ENCODE measurements at regions not wholly inside any gene's neighbourhood (a gene's known extent, or its start where the extent isn't known, plus 50 kb on each side); places are given as distances from the start of the nearest gene placed in this dataset.
A peak's percentile ranks its signal among the peaks of the same experiment; 100 is the strongest.
"Not testable (repeated sequence)": the region's sequence is repeated elsewhere in the genome, so short reads cannot be mapped to it uniquely, and the experiment has no call there.

DNA sequence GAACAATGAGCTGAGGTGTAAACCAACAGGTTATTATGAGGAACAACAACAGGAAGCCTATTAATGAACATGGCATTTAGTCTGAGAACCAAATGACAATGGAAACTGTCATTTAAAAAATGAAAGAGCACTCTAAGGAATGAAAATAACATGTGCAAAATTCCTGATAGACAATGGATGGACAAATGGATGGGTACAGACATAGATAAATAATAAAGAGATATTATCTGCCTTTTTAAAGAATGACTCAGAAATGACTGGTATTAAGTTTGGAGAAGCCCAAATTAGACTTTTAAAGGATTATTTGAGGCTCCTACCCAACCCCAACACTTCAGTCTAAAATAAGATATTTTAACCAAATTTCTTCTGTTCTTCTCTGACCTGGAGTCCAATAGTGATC, 650.5 kb upstream of the ZNF385D start:
- DNase-seq, result no peak

GRCh38 chr3:22414239-22414638, 663.2 kb upstream of the ZNF385D start:
- no peak for DNase-seq

DNA sequence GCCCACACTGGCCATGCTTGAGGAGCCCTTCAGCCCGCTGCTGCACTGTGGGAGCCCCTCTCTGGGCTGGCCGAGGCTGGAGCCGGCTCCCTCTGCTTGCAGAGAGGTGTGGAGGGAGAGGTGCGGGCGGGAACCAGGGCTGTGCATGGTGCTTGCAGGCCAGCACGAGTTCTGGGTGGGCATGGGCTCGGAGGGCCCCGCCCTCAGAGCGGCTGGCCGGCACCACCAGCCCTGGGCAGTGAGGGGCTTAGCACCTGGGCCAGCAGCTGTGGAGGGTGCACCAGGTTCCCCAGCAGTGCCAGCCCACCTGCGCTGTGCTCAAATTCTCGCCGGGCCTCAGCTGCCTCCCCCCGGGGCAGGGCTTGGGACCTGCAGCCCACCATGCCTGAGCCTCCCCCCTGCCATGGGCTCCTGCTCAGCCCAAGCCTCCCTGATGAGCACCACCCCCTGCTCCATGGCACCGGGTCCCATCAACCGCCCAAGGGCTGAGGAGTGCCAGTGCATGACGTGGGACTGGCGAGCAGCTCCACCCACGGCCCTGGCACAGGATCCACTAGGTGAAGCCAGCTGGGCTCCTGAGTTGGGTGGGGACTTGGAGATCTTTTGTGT, 665.9 kb upstream of the ZNF385D start:
- not testable (repeated sequence) for DNase-seq

- no peak for DNase-seq
These were observed 668.3 kb upstream of the ZNF385D start for GRCh38 chr3:22419261-22419660.

DNA sequence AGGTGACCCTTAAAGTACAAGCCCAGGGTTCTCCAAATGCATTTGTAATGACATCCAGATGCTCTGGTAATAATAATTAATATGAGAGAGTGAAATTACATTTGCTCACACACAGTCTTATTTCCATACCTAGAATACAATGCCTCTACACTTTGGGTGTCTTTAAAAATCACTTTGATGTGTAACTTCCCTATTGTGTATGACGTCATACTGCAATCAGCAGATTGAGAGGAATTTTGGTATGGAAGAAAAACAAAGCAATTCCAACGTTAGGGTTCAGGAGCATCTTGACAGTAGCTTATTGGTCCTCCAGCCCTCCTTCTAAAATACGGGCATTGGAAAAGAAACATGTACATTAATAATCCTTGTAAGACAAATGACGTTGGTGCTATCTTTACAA, 670.6 kb upstream of the ZNF385D start:
- peak in 1 of 2 experiments; percentile 6 for DNase-seq

- DNase-seq, result no peak
These were observed 680.3 kb upstream of the ZNF385D start for GRCh38 chr3:22431334-22431733.

- DNase-seq, result no peak
These were observed 688.6 kb upstream of the ZNF385D start for GRCh38 chr3:22439626-22440025.

DNA sequence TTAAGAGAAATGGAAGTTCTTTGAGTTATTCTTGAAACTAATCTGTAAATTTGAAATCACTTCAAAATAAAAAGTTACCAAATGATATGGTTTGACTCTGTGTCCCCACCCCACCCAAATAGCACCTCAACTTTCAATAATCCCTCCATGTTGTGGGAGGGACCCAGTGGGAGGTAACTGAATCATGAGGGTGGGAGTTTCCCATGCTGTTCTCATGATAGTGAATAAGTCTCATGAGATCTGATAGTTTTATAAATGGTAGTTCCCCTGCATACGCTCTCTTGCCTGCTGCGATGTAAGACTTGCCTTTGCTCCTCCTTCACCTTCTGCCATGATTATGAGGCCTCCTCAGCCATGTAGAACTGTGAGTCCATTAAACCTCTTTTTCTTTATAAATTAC, 690.7 kb upstream of the ZNF385D start:
- no peak for DNase-seq

DNA sequence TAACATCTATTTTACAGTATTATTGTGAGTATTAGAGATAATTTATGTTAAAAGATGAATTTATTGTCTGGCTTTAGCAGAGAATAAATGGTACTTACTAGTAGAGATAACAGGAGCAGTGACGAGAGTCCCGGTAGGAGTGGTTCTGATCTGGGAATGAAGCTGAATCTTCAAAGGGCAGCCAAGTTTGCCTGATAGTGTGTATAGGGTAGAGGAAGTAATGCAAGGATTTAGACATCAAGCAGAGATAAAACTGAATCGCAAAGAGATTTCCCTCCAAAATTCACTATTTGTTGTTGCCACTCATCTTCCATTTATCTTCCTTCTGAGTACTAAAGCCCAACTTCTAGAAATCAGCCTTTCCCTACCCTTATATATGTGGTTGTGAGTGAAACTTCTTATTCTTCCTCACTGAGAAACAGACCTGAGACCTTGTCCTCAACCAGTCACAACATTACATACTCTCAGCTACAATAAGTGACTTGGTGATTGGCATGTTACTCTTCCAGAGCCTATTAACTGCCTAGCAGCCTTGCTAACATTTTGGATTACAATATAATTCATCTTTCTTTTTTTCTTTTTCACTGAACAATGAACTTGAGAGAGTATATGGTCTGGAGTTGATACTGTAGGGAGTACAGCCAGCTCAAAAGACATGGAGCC, 692.7 kb upstream of the ZNF385D start:
- no peak for DNase-seq

GRCh38 chr3:22445336-22445735, 694.3 kb upstream of the ZNF385D start:
- DNase-seq, result not testable (repeated sequence)

GRCh38 chr3:22450786-22451400, 699.9 kb upstream of the ZNF385D start:
- DNase-seq, result peak; percentile 44 to 80

DNA sequence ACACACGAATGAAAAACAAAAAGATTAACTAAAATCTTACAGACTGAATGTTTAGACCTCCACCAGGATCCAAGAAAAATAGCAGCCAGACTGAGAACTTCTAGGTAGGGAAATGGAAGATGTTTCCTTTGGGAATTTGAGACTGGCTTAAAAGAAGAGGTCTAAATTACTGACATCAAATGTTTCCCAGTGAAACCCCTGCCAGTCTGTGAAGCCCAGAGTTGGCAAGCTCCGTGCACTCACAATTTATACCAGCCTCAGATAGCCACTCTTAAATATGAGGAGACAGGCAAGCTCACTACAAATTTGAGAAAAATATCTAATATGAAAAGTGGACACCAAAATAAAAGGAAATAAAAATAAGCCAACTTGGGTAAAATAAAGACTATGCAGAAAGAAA, 700.5 kb upstream of the ZNF385D start:
- peak; percentile 11 to 35 for DNase-seq

GRCh38 chr3:22453906-22454535, 703.0 kb upstream of the ZNF385D start:
- no peak for DNase-seq

DNA sequence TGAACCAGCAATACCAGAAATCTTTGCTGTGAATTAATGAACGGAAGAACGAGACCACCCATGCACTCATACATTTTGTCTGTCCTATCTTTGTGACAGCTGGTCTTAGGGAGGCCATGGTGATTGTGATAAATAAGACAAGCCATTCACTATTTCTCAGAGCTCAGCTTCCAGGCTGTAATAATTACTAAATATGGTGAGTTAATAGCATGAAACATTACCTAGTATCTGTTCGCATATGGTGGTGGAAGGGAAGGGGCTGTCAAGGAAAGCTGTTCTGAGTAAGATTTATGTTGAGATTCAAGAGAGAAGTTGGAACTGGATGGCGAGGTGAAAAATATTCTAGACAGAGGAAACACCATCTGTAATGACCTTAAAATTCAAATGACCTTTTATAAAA, 719.0 kb upstream of the ZNF385D start:
- no peak for DNase-seq

- no peak for DNase-seq
These were observed 720.5 kb upstream of the ZNF385D start for GRCh38 chr3:22471557-22471956.

DNA sequence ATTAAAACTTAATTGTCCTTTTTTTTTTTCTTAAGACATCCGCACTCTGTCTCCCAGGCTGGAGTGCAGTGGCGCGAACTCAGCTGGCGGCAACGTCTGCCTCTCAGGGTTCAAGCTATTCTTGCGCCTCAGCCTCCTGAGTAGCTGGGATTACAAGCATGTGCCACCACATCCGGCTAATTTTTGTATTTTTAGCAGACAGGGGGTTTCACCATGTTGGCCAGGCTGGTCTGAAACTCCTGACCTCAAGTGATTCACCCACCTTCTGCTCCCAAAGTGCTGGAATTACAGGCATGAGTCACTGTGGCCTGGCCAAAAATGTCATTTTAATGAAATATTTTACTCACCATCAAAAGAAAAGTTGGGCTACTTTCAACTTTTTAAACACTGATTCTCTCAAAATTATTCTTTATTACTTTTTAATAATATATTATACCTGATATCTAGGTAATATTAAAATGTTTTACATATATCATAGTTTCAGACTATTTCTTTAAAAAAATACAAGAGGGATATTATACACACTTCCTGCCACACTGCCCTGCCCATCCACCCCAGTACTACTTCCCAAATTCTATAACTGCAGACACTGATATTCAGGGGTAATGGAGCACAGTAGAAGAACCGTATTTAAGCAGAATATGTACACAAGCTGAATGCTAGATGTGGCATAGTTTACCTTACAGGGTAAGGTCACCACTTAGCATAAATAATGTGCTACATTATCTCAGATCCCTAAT, 723.9 kb upstream of the ZNF385D start:
- no peak for DNase-seq

DNA sequence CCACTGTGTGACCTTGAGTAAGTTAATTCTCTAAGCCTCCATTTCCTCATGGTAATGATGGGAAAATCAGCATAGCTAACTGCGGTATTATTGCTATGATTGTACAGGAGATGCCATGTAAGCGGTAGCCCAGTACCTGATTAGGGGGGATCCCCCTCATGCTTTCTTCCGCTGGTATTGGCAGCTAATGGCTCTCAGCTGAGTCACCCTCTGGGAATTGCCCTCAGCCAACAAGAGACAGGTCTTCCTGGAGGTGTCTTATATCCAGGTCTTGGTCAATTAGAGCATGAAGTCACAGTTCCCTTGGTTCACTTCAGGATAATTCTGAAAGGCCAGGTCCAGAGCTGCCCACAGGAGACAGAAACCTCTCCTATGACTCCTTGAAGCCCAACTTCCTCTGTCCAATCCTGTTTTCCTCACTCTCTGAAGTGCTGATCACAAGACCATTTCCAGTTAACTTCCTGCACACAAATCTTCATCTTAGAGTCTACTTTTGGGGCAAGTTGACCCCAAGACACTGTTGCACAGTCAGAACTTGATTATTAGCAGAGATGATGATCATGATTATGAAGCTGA, 724.7 kb upstream of the ZNF385D start:
- DNase-seq, result no peak

GRCh38 chr3:22476976-22477375, 726.0 kb upstream of the ZNF385D start:
- no peak for DNase-seq

- DNase-seq, result no peak
These were observed 717.2 kb upstream of the UBE2E2 start for GRCh38 chr3:22485954-22486353.

DNA sequence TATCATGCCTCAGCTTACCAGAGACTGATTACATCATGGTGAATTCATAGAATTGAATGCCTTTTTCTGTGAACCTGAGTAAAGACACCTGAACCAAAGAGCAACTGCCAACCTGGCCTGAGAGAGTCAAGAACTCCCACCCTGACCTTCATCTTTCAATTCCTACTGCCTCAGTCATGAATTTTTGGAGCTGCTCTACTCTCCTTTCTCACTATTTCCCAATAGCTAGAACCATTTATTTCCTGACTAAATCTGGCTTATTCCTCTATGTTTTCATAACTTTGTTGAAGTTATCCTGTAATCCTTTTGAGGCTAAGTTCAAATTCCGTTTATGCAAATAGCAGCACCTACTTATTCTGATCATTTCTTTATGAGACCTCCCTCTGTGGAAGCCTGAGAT, 712.4 kb upstream of the UBE2E2 start:
- DNase-seq, result no peak

DNA sequence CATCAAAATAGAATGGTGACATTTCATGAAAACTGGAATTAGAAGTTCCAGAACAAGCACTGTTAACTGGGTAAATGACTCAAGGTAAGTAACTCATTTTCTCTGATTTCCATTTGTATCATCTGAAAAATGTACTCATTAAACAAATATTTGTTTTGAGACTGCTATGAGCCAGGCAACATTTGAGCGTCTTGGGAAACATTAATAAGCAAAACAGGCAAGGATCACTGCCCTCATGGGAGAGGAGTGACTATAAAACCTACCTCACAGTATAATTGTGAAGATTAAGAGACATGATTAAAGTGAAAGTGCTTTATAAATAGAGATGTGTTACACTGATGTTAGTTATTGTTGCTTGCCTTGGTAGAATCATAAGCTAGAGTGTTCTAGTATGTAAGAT, 711.8 kb upstream of the UBE2E2 start:
- no peak for DNase-seq

GRCh38 chr3:22492342-22492741, 710.8 kb upstream of the UBE2E2 start:
- DNase-seq, result no peak

GRCh38 chr3:22495241-22495640, 707.9 kb upstream of the UBE2E2 start:
- DNase-seq, result no peak

Measured in NCI-H524 (cell line).